HG02884 (cell line): ENCODE measurements at regions not wholly inside any gene's neighbourhood (a gene's known extent, or its start where the extent isn't known, plus 50 kb on each side); places are given as distances from the start of the nearest gene placed in this dataset.

ENCODE experiments used
- ATAC-seq: cut with Tn5 transposase; IDR thresholded peaks from one replicate; pipeline ENCODE4 v1.9.1; 2021; ENCODE audit warnings: mild to moderate bottlenecking, moderate library complexity; ENCODE audit not compliant: unreplicated experiment

GRCh38 chr20:6882561-6883291 lies 115.2 kb downstream of the BMP2 start:
- ATAC-seq, result no peak

DNA sequence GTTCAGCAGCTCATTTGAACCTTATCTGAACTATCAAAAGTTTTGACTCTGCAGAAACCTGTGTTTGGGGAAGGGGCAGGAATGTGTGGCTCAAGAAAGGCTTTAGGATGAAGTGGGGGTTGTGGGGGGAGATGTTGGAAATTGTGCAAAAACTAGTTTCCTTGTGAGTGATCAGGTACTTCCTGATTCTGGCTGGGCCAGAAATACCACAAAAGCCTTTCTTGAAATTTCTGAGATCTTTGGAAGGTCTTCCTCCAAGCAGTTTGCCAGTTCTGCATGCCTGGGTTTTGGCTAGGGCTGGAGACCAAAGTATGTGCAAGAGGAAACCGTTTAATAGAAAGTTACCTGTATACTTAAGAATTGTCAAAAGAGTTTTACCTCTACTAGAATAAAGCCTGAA lies 116.6 kb downstream of the BMP2 start:
- no peak for ATAC-seq

DNA sequence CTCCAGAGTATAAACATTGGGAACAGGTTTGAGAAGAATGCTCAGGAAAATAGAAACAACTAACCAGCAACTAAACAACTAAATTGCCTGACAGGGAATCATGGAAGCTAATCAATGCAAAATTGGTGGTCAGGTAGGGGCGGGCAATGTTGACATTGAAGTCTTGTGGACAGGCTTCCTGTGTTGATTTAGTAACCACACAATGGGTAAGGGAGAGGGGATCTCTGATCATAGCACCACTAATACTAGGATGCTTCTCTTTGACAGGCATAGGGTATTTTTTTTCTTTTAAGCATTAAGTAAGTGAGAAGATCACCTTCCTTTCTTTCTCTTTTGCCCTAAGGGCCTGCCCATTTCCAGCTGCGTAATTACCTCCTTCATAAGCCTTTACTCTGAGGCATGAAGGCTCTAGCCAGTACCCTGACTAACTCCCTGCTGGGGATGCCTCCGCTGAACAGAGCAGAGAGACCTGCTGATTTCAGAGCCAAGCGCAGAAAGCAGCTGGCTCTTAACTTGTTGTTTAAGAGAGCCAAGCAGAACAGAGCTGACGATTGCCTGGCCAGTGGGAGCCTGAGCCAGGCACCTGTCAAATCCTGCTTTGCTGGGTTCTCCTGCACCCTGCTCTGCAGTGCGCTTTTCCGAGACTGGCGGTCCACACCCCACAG lies 118.7 kb downstream of the BMP2 start:
- no peak for ATAC-seq

GRCh38 chr20:6887966-6888365 lies 120.5 kb downstream of the BMP2 start:
- ATAC-seq, result no peak

DNA sequence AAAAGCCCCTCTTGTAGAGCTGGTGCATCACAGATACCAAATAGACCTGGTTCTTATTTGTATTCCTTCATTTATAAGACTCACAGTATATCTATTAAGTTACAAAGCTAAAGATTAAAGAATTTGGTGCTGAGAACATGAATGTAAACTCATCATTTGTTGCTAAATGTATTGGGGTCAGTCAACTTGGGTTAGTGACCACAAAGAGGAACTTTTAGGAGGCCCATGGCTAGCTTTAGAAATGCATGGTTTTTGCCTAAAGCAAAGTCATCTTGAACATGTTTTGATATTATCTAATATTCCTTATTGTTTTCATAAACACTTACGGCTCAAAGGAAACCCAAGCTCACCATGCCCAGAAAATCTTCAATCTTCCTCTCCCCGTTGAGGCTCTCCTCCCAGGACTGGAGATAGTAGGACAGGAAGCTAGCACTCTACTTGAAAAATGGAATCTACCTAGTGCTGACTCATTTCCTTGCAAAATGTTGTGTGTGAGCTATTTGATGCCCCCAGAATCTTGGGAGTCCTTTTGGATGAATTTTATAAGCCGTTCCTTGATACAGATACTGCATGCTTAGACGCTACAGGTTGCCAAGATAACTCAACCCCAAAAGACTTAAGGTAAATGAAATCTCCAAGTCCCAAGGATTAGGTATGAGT lies 121.4 kb downstream of the BMP2 start:
- no peak for ATAC-seq

DNA sequence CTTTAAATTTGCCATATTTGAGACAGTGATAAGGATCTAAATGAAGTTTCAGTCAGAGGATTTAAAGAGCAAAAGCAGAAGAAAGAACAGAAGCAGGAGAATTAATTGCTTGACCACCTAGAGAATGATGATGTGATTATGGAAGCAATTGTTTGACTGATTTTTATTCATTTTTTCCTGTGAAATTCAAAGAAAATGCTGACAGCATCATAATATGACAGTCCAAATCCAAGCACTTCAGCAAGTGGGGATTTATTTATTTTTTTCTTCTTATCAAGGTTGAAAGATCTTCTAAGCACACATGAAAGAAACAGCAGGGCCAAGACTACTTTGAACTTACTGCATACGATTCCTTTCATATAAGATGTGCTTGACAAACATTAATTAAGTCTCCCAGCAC lies 125.2 kb downstream of the BMP2 start:
- ATAC-seq, result no peak

- ATAC-seq, result no peak
Observed at GRCh38 chr20:6898928-6899327, 131.4 kb downstream of the BMP2 start.

DNA sequence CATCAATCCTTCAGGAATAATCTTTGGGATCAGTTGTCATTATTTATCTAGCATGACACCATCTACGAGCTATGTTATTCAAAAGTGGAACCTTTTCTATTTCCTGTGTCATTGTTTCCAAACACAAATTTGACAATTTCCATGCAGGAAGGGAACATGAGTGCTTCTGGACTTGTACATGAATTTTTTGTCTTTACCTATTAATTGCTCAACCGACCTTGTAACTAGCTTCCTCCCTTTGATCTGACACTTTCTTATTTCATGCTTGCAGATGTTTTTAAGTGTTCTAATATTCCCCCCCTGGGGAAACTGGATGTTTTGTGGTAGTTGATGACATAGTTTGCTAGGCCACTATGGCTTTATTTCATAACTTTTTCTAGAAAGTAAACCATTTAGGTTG lies 139.4 kb downstream of the BMP2 start:
- ATAC-seq, result no peak

- ATAC-seq, result no peak
Observed at GRCh38 chr20:6908673-6909072, 141.2 kb downstream of the BMP2 start.

GRCh38 chr20:6909608-6910007 lies 142.1 kb downstream of the BMP2 start:
- ATAC-seq, result no peak

DNA sequence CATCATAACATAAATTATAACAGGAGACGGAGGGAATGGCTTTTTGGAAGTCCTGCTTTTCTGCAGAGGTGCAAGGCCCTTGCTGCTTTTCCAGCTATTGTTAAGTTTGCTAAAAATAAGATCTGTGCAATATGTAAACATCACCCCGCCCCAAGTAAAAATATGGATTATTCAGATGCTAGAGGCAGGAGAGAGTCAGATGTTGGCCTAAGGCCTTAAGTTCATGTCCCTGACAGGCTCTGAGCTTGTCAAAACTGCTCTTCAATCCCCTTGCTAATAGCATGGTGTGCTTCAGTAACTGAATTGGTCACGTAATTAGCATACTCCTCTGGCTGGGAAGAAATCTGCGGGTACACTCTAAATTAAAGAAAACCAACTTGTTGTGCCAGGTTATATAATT lies 147.5 kb downstream of the BMP2 start:
- no peak for ATAC-seq

- ATAC-seq, result no peak
Observed at GRCh38 chr20:6916938-6917337, 149.5 kb downstream of the BMP2 start.

DNA sequence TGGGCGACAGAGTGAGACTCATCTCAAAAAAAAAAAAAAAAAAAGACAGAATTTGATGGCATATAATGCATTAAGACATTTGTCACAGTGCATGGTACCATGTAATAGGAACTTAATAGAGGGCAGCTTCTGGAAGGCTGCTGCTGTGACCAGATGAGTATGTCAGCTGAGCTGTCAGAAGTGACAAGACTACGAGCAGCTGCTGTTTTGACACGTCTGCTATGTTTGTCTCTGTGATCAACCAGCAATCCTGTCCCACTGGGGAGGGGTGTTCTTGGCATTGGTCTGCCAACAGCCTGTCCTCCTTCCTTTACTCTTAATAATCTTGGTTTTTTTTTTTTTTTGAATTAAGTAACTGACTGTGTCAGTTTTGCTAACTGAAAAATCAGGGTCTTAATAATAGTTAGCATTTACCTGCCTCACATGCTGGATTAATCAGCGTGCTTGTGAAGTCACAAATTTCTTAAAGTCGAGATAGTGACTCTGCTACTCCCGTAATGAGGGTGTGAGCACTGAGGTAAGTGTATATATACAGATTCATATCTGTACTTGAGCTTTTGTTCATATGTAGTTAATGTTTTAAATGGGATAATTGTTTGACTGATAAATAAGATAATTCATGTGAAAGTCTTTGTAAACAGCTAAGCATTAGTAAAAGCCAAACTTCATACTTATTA lies 152.4 kb downstream of the BMP2 start:
- ATAC-seq, result no peak

GRCh38 chr20:6920991-6921613 lies 153.6 kb downstream of the BMP2 start:
- ATAC-seq, result no peak

DNA sequence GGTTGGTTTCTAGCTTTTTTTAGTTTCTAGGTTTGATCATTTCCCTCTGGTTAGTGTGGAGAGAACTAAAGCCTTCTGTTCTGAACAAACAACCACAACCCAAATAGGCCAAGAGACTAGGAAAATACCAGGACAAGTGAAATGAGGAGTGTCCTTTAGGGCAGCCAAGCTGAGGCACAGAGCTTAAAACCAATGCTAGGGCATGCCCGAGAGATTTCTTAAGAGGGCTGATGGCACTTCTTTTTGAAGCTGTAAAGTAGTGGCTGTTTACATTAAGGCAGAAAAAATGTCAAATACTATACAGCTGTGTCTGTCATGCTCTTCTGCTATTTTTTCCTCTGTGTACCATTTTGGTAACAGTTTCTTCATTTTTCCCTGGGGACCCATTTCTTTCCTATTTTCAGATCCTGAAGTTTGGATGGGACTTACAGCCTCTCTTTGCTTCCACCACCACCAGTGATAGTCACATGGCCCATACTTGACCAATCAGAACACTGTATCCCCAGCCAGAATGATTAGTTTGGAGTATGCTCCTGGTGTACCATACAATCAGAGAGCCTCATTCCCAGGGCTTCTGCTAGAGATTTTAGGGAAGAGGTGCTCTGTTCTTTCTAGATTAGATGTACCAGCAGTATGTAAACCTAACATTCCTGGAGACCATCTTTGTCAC lies 154.4 kb downstream of the BMP2 start:
- ATAC-seq, result no peak

DNA sequence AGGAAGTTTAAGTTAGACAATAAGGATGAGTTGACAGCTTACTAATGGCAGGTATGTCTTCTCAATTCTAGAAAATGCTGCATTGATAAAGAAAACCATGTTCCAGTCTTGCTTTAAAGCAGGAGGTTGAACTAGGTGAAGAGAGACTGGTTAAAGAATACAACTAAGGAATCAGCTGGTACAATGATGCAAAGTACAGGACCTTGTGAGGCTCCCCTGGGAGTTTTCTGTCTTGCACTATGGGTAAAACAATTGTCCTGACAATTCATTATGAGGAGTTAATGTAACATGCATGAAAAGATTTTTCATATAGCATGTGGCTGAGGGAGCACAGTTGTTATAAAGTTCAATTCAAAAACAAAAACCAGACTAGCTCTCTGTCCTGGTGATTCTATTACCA lies 157.2 kb downstream of the BMP2 start:
- ATAC-seq, result no peak

DNA sequence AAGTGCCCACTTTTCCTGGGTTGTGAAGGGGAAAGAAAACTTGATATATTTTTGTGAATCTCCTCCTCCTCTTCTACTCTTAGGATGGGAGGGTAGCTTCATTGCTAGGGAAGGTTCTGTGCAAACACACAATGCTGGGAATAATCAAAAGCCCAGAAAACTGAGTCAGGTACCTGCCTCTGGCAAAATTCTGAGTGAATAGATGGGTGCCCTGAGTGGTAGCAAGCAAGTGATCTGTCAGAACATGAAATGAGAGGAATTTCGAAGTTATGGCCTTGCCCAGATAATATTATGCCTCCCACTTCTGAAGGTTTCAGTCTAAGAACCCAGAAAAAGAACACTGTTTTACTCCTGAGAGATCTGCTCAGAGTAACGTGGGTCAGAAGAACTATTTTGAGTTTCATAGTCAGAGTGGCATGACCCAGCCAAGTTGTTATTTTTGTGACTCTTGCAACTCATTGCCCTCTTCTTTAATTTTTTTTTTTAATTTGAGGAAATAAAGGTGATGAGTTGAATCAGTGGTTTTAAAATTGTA lies 158.3 kb downstream of the BMP2 start:
- ATAC-seq, result no peak

DNA sequence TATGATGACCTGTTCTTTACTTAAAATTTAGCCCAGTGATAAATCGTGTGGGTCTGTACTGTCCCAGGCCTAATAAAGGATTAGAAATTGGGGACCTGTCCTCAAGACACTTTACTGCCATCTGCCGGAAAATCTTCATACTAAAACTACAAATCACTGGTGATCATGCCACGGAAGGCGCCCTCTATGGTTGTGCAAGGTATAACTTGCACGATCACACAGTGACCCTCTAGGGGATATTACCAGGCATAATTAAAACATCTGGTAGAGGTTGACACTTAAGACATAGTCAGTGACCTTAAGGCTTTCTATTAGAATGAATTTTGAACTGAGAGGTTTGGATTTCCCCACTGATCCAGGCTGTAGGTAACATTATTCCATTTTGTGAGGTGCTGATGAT lies 172.6 kb downstream of the BMP2 start:
- no peak for ATAC-seq

DNA sequence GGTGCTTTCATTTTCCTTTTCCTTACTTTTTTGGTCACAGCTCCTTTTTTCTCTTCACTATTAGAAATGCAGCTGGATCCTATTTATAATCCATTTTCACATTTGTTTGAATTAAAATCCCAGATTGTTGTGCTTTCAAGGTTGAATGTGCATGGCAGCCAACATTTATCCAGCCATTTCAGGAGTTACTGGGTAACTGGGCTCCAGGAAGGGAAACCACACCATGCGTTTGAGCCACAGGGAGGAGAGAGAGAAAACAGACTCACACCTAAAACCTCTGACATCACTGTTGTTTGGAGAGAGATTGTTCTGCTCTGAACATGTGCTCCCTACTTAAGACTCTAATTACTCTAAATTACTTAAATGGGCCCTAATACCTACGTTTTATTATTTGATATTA lies 173.4 kb downstream of the BMP2 start:
- ATAC-seq, result no peak

DNA sequence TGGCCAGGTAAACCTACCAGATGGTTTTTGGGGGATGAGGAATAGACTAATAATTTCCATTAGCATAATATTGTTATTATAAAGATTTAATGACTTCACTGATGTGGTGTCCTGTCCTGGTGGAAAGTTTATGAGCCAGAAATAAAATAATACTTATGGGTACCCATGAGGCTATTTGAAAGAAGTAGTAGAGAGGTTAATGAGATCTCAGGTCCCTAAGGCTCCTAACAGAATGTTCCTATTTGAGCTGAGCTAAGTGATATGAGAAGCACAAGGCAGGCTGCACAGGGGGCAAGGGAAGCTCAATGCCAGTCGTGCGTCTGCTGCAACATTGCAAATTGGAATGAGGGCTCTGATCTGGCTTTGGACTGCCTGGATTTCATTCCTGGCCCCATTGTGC lies 174.1 kb downstream of the BMP2 start:
- no peak for ATAC-seq
